ENCODE measurements at regions not wholly inside any gene's neighbourhood (a gene's known extent, or its start where the extent isn't known, plus 50 kb on each side); places are given as distances from the start of the nearest gene placed in this dataset.

- no peak for TF ChIP-seq CTCF (IDR thresholded peaks at IDR 0.05)
- no peak for TF ChIP-seq POLR2A (IDR thresholded peaks at IDR 0.05)
- TF ChIP-seq EP300 (IDR thresholded peaks at IDR 0.05): no peak
Observed at GRCh38 chr3:117875887-117876286, 1158.8 kb downstream of the IGSF11 start.
